Suppressor macrophage (primary cell): ENCODE measurements at regions not wholly inside any gene's neighbourhood (a gene's known extent, or its start where the extent isn't known, plus 50 kb on each side); places are given as distances from the start of the nearest gene placed in this dataset.
"Not testable (repeated sequence)": the region's sequence is repeated elsewhere in the genome, so short reads cannot be mapped to it uniquely, and the experiment has no call there.

Experiments
- DNase-seq, 4 experiments: peaks; one replicate each; pipeline ENCODE4 v3.0.0-alpha.2; 2020 to 2022

- no peak for DNase-seq
Measured at GRCh38 chr10:62661143-62661542, 143.4 kb upstream of the ADO start.

GRCh38 chr10:62662486-62662885, 142.0 kb upstream of the ADO start:
- DNase-seq, result peak in 3 of 4 experiments; percentile 40 to 64 (median 56)

DNA sequence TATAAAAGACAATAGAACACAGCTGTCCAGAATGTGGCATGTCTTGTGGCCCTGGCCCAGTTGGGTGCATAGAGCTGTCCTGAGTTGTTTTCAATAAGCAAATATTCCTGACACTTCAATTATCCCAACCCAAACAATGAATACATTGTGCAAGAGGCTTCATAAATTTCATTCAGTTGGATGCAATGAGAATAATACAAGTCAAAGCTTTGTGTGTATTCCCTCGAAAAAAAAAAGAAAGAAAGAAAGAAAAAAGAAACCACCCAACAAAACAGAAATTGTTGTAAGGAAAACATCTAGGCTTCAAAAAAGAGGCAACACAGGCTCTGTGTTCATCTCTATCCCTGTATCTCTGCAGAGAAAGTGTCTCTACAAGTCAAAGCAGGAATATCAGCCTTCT, 138.7 kb upstream of the ADO start:
- DNase-seq, result no peak

- peak; percentile 54 to 87 (median 68) for DNase-seq
Measured at GRCh38 chr10:62666275-62666674, 138.2 kb upstream of the ADO start.

DNA sequence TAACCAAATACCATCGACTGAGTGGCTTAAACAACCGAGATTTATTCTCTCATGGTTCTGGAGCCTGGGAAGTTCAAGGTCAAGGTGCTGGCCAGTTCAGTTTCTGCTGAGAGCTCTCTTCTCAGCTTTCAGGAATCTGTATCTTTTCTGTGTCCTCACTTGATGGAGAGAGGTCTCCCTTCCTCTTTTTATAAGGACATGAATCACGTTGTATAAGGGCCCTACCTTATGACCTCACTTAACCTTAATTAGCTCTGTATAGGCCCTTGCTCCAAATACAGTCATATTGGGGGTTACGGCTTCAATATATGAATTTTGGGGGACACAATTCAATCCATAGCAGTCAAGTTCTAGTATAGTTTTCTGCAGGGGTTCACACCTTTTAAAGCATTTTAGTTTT, 135.2 kb upstream of the ADO start:
- peak in 1 of 4 experiments; percentile 44 for DNase-seq

GRCh38 chr10:62671104-62671503, 133.4 kb upstream of the ADO start:
- peak in 3 of 4 experiments; percentile 16 to 35 (median 34) for DNase-seq

DNA sequence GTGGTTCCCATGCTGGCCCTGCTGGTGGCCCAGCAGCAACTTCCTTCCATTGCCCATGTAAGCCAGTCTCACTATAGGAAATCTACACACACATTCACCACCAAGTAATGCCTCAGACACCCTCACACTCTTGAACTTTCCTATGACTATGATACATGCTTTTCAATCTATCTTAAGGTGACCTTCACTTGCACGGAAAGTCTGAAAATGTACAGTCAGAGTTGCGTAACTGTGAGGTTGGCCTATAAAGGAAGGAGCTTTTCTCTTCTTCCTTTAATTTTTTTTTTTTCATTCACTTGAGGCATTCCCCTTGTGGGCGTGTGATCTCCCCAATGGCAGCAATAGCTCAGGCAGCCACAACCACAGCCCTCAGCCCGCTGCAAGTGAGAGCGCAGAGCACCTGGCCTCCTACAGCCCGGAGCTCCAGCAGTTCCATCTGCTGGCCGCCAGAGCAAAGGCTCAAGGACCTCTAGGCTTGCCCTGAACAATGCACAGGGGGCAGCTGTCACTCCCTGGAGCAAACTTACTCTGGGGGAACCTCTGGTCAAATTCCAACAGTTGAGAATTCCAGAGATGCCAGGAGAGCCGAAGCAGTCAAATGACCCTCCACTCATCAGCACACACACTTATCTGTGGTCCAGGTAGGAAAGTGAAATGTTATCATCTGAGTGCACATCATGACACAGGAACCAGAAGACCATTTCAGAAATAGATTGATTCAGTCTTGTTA, 123.1 kb upstream of the ADO start:
- peak; percentile 57 to 88 (median 74) for DNase-seq

DNA sequence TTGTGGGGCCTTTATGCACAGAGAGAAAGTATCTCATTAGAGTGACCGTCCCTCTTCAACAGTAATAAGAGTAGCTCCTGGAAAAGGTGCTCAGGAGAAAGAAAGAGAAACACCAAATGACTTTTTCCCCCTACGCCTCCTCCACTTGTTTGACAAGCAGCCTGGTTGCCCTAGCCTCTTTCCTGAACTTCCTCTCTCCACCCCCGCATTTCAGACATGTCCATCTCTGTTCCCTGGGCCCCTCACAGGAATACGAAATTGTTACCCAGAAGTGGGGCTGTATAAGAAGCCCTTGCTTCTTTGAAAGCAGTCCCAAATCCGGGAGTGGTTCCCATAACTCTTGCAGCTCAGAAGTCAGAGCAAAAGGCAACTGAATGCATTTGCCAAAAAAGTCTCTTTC, 119.6 kb upstream of the ADO start:
- peak in 3 of 4 experiments; percentile 22 to 50 (median 38) for DNase-seq

GRCh38 chr10:62687230-62687748, 117.2 kb upstream of the ADO start:
- peak in 1 of 4 experiments; percentile 25 for DNase-seq

- no peak for DNase-seq
Measured at GRCh38 chr10:62688971-62689700, 115.4 kb upstream of the ADO start.

- peak; percentile 24 to 62 (median 48) for DNase-seq
Measured at GRCh38 chr10:62689712-62690111, 114.8 kb upstream of the ADO start.

DNA sequence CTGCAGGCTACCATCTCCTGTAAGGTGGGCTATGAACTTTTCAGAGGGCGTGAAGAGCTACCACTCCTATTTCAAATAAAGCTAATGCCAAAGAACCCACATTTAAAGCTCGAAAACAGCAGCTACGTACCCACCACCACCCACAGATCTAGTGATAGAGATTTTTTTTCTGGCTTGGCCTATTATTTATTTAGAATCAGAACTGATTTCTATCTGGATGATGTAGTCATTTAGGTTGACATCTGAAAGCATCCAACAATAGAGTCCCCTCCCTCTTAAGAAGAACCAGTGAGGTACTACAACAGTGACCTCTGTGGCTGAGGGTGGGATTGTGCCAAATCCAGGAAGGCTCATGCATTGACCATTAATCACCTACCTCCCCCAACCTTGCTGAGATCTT, 113.8 kb upstream of the ADO start:
- DNase-seq, result no peak

GRCh38 chr10:62691336-62691735, 113.2 kb upstream of the ADO start:
- DNase-seq, result peak in 3 of 4 experiments; percentile 39 to 60 (median 56)

- no peak for DNase-seq
Measured at GRCh38 chr10:62692085-62692484, 112.4 kb upstream of the ADO start.

DNA sequence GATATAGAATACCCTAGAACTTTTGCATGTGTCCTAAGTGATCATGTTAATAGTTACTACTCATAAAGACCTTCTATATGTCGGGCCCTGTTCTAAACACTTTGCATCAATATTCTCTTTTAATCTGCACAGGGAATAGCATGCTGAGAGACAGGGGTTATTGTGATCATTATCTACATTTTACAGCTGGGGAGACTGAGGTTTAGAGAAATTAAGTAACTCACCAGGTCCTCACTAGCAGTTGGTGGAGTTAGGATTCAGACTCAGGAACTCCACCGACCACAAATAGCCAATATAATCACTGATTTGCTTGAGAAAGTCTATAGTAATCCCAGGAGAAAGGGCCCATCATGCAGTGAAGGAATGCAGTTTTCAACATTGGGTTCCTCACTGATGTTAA, 111.2 kb upstream of the ADO start:
- no peak for DNase-seq

DNA sequence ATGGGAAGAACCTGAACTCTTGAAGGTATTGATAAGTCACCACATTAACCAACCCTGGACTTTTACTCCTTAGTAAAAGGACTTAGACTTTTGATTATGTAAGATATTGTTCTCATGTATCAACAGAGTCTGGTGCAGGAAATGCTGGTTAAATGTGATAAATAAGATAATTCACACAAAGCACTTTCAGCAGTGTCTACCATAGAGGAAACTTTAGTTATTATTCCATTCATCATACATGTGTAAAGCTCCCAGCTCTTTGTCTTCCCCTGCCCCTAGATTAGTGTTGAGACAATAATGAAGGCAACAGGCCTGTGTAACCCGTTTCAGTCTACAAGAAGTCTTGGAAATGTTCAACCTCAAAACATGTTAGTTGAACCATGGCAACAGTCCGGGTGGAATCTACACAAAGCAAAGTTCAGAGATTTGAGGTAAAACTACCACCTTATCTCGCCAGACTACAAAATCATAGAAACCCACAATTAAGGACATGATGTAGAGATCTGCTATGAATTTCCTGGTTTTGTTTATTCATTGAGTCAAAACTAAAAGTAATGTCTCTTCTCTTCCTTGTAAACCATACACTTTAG, 109.9 kb upstream of the ADO start:
- no peak for DNase-seq

DNA sequence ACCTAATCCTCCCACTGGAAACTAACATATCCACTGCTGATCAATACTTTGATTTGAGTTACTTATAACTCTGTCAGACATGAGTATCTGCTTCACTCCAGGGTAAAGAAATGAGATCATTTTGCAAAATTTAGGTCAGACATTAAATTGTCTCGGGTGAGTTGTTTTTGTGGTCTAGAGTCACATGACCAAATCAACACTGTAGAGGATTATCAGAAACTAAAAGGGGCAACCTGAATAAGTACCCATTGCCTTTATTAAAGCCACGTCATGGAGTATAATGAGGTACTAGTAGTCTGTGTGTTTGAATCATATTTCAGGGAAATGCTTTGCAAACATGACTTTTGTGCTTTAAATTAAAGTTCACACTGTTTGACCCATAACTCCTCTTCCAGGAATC, 107.7 kb upstream of the ADO start:
- no peak for DNase-seq

GRCh38 chr10:62699148-62699547, 105.4 kb upstream of the ADO start:
- peak in 1 of 4 experiments; percentile 32 for DNase-seq

DNA sequence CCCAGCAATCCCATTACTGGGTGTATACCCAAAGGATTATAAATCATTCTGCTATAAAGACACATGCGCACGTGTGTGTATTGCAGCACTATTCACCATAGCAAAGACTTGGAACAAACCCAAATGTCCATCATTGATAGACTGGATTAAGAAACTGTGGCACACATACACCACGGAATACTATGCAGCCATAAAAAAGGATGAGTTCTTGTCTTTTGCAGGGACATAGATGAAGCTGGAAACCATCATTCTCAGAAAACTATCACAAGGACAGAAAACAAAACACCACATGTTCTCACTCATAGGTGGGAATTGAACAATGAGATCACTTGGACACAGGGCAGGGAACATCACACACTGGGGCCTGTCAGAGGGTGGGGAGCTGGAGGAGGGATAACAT, 100.4 kb upstream of the ADO start:
- not testable (repeated sequence) for DNase-seq

GRCh38 chr10:62705789-62706188, 98.7 kb upstream of the ADO start:
- DNase-seq, result no peak

DNA sequence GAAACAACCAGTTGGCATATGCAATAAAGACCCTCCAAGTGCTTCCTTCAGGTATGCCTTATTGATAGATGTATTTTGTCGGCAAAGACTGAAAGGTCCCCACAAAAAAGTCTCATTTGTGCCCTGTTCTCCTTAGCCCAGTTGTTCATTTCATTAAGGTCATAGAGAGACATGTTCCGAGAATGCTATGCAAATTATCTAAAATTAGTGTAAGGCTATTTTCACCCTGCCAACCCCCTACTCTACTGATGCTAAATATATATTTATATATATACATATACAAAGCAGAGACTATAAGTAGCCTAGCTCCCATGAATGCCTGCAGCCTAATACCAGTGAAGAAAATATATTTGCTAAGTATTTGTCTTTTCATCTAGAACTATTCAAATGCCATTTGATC, 96.7 kb upstream of the ADO start:
- DNase-seq, result no peak

DNA sequence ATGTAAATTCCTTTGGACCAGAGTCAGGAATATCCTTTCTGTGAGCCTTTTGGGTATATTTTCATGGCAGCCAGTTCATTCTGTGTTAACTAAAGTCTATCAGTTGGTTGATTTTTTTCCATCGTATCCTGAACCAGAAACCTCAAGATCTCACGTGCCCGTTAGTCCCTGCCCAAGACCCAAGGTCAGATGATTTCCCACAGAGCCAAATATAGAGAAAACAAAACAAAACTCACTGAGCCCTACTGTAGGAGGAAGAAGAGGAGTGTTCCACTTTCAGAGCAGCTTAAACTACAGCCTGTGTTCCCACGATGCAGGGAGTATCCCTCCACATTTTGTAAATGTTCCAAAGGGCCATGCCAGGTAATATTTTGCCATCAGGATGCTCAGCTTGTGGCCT, 96.0 kb upstream of the ADO start:
- DNase-seq, result peak; percentile 52 to 87 (median 74)

DNA sequence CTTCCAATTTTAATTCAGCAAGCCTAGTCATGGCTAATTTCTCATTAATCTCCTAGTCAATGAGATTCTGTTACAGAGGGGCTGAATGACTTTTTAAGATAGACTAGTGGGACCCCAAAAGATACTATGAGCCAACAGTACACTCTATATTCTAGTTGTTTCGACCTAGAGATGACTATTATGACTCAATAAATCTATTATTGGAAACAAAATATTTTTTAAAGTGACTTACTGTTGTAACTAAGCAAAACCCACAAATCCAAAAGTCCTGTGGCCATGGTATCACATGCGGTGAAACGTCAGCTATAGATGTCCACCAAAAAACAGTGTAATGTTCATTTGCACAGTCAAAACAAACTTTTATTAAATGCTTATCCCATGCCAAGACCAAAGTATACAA, 95.3 kb upstream of the ADO start:
- peak in 1 of 4 experiments; percentile 20 for DNase-seq
